HFFc6 (cell line): ENCODE measurements at regions not wholly inside any gene's neighbourhood (a gene's known extent, or its start where the extent isn't known, plus 50 kb on each side); places are given as distances from the start of the nearest gene placed in this dataset.

Experiments
- DNase-seq: peaks from one replicate; pipeline ENCODE4 v3.0.0-alpha.2; 2018
- H3K27ac Mint-ChIP-seq: 2 replicates; pipeline ENCODE4 v1.8.0; 2020; ENCODE audit warnings: mild to moderate bottlenecking, mixed read lengths
- H3K27me3 Mint-ChIP-seq: 2 replicates; pipeline ENCODE4 v1.8.0; 2021; ENCODE audit warnings: mild to moderate bottlenecking, moderate library complexity, mixed read lengths; ENCODE audit not compliant: insufficient read depth
- H3K36me3 Mint-ChIP-seq: 2 replicates; pipeline ENCODE4 v1.8.0; 2021; ENCODE audit warnings: low read depth, mixed read lengths
- H3K4me1 Mint-ChIP-seq: 2 replicates; pipeline ENCODE4 v1.8.0; 2020; ENCODE audit warnings: low read depth, mixed read lengths
- H3K4me3 Mint-ChIP-seq: 2 replicates; pipeline ENCODE4 v1.8.0; 2020; ENCODE audit warnings: mild to moderate bottlenecking, moderate library complexity, mixed read lengths
- H3K9me3 Mint-ChIP-seq: 2 replicates; pipeline ENCODE4 v1.8.0; 2020; ENCODE audit warnings: mild to moderate bottlenecking, mixed read lengths
- TF ChIP-seq, protein P1 (sequence below): fragments of 200-600 bp; sonication (generic); IDR thresholded peaks from 2 replicates; pipeline ENCODE4 v1.5.0; 2021; ENCODE audit warnings: antibody characterized with exemption, mild to moderate bottlenecking

DNA sequence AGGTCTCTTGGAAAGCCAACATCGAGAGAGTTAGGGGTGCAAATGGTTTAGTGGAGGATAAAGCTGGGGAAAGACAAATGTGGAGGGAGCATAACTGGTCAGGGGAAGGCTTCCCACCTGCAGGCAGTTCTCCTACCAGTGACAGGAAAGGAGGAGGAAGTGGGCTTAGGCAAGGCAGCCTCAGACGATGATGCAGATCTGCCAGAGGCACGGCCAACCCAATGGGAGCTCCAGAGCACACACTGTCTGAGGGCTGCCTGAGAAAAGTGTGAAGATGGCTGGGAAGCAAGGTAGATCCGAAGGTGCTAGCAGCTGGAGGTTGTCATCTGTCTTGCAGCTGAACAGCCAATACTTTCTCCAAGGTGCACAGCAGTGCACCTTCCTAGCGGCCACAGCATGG lies 178.8 kb downstream of the C7orf25 start:
- no peak for DNase-seq
- H3K27ac Mint-ChIP-seq: no peak overlapping the region
- H3K9me3 Mint-ChIP-seq: no peaks in the 10 kb centered on the region
- H3K36me3 Mint-ChIP-seq: no peaks in the 10 kb centered on the region
- TF ChIP-seq, protein P1, sequence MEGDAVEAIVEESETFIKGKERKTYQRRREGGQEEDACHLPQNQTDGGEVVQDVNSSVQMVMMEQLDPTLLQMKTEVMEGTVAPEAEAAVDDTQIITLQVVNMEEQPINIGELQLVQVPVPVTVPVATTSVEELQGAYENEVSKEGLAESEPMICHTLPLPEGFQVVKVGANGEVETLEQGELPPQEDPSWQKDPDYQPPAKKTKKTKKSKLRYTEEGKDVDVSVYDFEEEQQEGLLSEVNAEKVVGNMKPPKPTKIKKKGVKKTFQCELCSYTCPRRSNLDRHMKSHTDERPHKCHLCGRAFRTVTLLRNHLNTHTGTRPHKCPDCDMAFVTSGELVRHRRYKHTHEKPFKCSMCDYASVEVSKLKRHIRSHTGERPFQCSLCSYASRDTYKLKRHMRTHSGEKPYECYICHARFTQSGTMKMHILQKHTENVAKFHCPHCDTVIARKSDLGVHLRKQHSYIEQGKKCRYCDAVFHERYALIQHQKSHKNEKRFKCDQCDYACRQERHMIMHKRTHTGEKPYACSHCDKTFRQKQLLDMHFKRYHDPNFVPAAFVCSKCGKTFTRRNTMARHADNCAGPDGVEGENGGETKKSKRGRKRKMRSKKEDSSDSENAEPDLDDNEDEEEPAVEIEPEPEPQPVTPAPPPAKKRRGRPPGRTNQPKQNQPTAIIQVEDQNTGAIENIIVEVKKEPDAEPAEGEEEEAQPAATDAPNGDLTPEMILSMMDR: no peak
- H3K4me3 Mint-ChIP-seq: no peak overlapping the region
- no peaks in the 10 kb centered on the region; the same call in 1 of the 2 replicates for H3K27me3 Mint-ChIP-seq
- no peaks in the 10 kb centered on the region for H3K4me1 Mint-ChIP-seq

DNA sequence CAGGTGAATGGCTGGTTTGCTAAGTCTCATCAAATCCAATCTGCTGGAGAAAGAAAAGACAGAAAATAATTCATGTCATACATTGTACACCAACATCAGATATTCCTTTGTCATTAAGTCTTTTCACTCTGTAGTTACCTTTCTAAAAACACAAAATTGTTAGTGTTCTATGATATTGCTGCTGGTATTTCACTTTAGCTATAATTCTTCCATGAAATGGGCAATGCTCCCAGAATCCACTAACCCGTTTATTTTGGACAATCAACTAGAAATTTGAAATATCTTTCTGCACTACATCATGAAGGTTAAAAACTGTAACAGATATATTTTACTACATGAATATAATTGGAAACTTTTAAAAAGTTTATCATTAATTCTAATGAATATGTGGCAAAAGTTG lies 181.3 kb downstream of the C7orf25 start:
- DNase-seq: no peak
- Mint-ChIP-seq H3K4me1 (no peaks in the 10 kb centered on the region), H3K4me3 (no peak overlapping the region), H3K27me3 (no peaks in the 10 kb centered on the region; the same call in none of the 2 replicates), H3K9me3 (no peaks in the 10 kb centered on the region), H3K36me3 (no peaks in the 10 kb centered on the region), H3K27ac (no peak overlapping the region)
- TF ChIP-seq, protein P1: no peak

DNA sequence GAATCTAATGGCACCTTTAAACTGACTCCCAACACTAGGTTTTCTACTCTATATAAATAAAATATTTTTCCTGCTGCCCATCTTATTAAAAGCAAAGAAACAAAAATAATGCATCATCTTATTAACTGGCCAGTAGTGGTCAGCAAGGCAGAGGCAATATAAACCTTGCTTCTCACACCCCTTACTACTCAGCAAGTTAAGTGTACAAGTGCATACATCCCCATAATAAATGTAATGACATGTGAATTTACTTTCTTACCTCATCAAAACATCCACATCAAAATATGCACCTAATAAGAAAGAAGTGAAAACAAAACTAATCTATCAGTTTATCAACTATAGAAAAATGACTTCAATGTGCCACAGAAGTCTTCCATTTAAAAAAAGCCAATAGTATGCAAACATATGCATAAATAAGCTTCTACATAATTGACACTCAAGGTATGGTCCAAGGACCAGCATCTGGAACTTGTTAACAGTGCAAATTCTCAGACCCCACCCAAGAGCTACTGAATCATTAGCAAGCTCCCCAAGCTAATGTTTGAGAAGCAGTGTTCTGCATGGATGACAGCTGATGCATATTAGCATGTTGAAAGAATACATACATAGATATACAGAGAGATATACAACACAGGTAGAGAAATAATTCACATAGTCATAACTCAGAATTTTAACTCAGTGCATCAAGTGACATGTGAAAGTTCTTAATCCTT lies 182.7 kb downstream of the C7orf25 start:
- H3K4me3 Mint-ChIP-seq: no peak overlapping the region
- H3K27me3 Mint-ChIP-seq: no peaks in the 10 kb centered on the region; the same call in 1 of the 2 replicates
- no peaks in the 10 kb centered on the region for H3K9me3 Mint-ChIP-seq
- H3K36me3 Mint-ChIP-seq: no peaks in the 10 kb centered on the region
- no peaks in the 10 kb centered on the region for H3K4me1 Mint-ChIP-seq
- no peak overlapping the region for H3K27ac Mint-ChIP-seq
- TF ChIP-seq, protein P1: no peak
- DNase-seq: no peak

DNA sequence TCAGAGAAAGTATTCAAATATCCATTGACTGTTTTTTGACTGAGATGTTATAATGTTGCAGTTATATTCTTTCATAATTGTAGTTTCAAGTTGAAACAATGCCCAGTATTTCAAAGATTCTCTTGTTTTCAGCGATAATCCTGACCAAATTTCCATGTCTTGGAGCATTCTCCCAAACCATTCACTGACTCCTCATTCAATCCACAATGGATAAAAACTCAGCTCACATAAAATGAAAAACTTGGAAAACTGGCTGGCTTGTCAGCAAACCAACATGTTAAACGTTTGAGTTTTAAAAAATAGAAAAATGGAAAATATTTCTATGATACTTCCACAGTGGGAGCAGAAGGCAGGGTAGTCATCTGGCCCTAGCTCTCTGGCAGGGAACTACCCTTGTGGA lies 184.4 kb downstream of the C7orf25 start:
- no peaks in the 10 kb centered on the region for H3K9me3 Mint-ChIP-seq
- no peaks in the 10 kb centered on the region for H3K36me3 Mint-ChIP-seq
- TF ChIP-seq, protein P1: no peak
- H3K4me3 Mint-ChIP-seq: no peak overlapping the region
- no peaks in the 10 kb centered on the region for H3K4me1 Mint-ChIP-seq
- no peak overlapping the region for H3K27ac Mint-ChIP-seq
- DNase-seq: no peak
- peaks cover 3% of the 10 kb centered on the region for H3K27me3 Mint-ChIP-seq

DNA sequence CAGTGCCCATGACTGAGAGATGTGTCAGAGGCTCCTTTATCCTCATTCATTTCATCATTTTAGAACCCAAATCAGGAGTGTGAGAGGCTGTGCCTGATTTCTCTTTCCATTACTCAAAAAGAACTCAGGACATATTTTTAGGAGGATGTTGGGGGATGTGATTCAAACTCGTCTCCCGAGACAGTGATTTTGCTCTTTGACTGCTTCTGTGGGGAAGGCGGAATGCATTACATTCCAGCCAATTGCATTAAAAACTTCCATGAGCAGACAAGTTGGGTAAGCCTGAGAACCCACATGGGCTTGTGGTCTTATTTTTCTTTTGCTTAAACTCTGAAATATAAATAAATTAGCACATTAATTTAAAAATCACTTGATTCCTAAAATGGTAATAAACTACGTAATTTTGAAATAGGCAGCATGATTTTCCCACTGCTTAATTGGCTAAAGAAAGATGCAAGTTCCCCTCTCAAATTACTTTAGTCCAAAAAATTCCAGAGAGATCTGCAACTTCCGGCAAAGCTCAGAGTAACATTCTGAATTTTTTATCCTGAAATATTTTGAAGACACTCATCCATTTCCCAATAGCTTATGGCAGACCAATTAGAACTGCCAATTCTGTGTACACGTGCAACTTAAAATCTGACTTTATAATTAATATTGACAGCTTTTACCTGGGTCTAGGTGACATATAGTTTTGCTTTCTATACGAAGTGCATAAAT lies 185.6 kb downstream of the C7orf25 start:
- no peak for DNase-seq
- H3K36me3 Mint-ChIP-seq: no peaks in the 10 kb centered on the region
- no peaks in the 10 kb centered on the region for H3K9me3 Mint-ChIP-seq
- no peak overlapping the region for H3K4me3 Mint-ChIP-seq
- H3K4me1 Mint-ChIP-seq: no peaks in the 10 kb centered on the region
- no peak overlapping the region for H3K27ac Mint-ChIP-seq
- peaks cover 6% of the 10 kb centered on the region for H3K27me3 Mint-ChIP-seq
- TF ChIP-seq, protein P1: no peak
